ENCODE measurements at regions not wholly inside any gene's neighbourhood (a gene's known extent, or its start where the extent isn't known, plus 50 kb on each side); places are given as distances from the start of the nearest gene placed in this dataset.
A peak's percentile ranks its signal among the peaks of the same experiment; 100 is the strongest.
"Not testable (repeated sequence)": the region's sequence is repeated elsewhere in the genome, so short reads cannot be mapped to it uniquely, and the experiment has no call there.

DNA sequence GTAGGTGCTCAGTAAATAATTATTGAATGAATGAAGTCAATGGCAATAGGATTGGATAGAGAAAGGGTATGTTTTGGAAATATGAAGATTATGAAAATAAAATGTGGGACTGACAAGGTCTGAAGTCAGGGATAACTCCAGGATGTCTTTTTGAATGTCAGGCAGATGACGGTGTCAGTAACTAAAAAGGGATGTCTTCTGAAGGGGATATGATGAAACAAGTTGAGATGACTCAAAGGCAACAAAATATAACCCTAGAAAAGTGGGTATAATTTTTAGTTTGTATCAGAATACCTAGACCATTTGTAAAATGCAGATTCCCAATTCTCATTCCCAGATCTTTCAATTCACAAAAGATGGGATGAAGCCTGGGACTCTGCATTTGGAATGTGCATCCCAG is 257.3 kb upstream of the SGK1 start:
- ATAC-seq: no peak
- DNase-seq (ENCODE audit: missing footprints): no peak
- intact Hi-C loops (cut with DNase I): no loop called here

DNA sequence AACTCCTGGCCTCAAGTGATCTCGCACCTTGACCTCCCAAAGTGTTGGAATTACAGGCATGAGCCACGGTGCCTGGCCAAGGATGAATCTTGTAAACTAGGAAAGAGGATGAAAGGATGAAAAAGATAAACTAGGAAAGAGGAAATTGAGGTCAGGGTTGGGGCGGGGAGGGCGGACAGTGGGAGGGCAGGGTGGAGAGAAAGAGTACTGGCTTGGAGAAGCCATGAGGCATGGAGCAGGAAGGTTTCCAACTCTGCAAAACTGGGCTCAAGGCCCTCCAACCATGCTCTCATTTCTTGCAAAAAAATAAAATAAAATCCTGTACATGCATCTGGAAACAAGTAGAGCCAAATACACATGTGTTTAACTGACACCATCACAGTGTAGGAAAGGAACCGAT is 256.6 kb upstream of the SGK1 start:
- no peak for DNase-seq (ENCODE audit: missing footprints)
- intact Hi-C loops (cut with DNase I): no loop called here

DNA sequence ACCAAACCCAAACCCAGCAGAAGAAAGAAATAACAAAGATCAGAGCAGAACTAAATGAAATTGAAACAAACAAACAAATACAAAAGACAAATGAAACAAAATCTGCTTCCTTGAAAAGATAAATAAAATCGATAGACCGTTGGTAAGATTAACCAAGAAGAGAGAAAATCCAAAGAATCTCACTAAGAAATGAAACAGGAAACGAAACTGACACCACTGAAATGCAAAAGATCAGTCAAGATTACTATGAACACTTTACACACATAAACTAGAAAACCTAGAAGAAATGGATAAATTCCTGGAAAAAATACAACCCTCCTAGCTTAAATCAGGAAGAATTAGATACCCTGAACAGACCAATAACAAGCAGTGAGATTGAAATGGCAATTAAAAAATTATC is 252.1 kb upstream of the SGK1 start:
- DNase-seq (ENCODE audit: missing footprints); intact Hi-C loops (cut with DNase I); ATAC-seq: not testable (repeated sequence)

More for the DNA sequence above, 256.6 kb upstream of the SGK1 start:
- ATAC-seq: no peak

GRCh38 chr6:134564705-134565104 is 246.8 kb upstream of the SGK1 start:
- intact Hi-C loops (cut with DNase I): no loop called here
- DNase-seq (ENCODE audit: missing footprints): no peak
- ATAC-seq: no peak

DNA sequence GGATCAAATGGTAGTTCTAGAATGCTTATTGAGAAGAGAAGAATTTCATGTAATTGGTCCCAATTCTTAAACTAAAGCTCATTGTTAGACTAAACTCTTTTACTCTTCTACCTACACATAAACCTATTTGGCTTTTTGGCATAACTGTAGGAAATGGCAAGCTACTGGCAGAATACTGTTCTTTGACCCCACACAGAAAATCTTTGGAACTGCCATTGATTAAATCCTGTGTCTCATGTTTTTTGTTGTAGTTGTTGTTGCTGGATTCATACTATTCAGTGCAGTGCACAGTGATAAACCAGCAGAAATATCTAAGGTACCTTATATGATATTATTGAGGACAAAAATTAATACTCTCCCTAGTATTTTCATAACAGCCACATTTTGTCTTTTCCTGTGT is 242.1 kb upstream of the SGK1 start:
- DNase-seq (ENCODE audit: missing footprints) (no peak), ATAC-seq (no peak)
- intact Hi-C loops (cut with DNase I): no loop called here

DNA sequence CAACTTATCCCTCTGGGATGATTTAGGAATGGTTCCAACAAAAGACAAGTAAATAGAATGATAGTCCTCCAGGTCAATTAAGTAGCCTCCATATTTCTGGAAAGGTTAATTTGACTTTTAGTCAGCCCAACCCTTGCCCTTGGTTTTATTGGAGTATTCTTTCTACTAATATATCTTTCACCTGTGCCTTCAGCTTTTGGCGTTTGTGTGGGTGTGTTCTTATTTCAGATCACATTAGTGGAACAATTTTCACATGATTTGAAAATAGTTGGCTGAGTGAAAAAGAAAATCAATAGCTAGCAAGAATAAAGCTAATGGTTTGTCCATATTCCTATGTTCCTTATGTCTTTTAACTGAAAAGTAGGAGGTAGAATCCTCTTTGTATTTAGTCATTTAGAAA is 239.6 kb upstream of the SGK1 start:
- intact Hi-C loops (cut with DNase I): no loop called here
- DNase-seq (ENCODE audit: missing footprints) (no peak), ATAC-seq (no peak)

DNA sequence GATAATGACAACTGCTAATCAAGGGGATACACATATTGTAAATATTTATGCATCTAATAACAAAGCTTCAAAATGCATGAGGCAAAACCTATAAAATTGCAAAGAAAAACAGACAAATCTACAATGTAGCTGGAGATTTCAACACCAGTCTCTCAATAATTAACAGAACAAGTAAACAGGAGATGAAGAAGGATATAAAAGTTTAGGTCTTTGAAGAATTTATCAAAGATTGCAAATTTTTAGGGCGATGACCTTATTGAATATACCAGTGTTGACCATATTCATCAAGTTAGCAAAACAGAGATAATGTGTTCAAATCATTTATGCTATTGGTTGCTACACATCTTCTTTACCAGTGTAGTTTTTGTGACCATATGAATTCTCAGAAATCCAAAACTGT is 237.8 kb upstream of the SGK1 start:
- DNase-seq (ENCODE audit: missing footprints): no peak
- intact Hi-C loops (cut with DNase I): no loop called here
- no peak for ATAC-seq

DNA sequence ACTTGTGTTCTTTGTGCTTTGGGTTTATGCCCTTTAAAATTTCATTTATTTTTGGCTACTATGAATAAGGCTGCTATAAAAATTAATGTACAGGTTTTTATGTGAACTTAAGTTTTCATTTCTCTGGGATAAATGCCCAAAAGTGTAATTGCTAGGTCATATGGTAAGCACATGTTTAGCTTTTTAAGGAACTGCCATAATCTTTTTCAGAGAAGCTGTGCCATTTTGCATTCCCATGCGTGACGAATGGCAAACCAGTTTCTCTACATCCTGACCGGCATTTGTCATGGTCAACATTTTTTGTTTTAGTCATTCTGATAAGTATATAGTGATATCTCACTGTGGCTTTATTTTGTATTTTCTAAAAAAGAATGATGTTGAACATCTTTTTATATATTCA is 236.0 kb upstream of the SGK1 start:
- intact Hi-C loops (cut with DNase I): no loop called here
- no peak for DNase-seq (ENCODE audit: missing footprints)

GRCh38 chr6:134551245-134551960 is 233.5 kb upstream of the SGK1 start:
- ATAC-seq: no peak
- no peak for DNase-seq (ENCODE audit: missing footprints)
- intact Hi-C loops (cut with DNase I): no loop called here

More for the DNA sequence above, 236.0 kb upstream of the SGK1 start:
- ATAC-seq: no peak

DNA sequence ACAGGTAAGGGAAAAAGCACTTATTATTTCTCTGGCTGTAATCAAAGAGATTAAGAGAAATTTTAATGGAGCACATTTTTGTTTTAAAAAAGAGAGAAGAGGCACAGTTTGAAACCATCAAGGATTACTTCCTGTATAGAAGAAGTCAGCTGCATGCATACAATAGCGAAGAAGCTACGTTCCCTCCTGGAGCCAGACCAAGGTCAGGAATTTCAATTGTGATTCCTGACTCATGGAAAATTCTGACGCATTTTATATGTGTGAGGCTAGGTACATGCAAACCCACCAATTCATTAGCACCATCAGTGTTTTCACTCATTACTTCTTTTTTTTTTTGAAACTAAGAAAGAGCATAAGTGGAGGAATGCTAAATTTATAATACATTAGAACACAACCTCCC is 232.7 kb upstream of the SGK1 start:
- intact Hi-C loops (cut with DNase I): no loop called here
- DNase-seq (ENCODE audit: missing footprints) (no peak), ATAC-seq (no peak)

DNA sequence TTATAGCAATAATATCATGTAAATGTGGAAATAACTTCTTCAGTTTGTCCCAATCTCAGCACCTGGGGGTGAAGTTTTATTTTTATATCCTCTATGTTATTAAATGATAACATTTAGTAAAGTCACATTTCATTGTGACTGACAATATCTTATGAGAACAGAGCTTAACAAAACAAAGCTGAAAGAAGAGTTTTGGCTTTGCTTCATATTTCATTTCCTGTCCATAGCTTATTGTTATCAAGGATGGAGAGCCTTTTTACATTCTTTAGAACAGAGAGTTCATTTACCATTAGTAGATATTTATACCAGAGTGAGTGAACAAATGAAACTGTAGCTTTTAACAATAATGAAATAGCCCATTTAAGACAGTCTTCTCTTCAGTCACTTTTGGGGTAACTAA is 231.9 kb upstream of the SGK1 start:
- DNase-seq (ENCODE audit: missing footprints) (no peak), ATAC-seq (no peak)
- intact Hi-C loops (cut with DNase I): loop anchor here (10.0 kb wide), 1 partner anchor 95 kb away; no protein-coding TSS in a partner anchor

GRCh38 chr6:134546962-134547645 is 229.2 kb upstream of the SGK1 start:
- intact Hi-C loops (cut with DNase I): loop anchor here (10.0 kb wide), 1 partner anchor 98 kb away; no protein-coding TSS in a partner anchor
- ATAC-seq: no peak

DNA sequence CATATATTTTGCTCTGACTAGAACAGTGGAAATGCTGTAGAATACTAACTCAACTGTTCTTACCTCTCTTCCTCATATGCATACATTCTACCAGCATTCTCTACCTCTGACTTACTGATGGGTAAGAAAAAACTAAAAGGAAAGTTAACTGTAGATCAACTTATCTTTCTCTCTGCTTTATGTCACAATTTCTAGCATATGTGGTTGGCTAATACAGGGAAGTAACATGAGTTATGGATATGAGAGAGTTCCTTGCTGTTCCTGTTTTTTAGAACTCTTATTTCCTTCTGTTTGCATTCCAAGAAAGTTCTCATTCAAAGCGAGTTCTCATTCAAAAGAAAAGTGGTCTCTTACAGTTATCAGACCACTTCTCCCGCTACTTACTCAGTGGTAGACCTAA is 226.8 kb upstream of the SGK1 start:
- DNase-seq (ENCODE audit: missing footprints): no peak
- ATAC-seq: no peak
- intact Hi-C loops (cut with DNase I): loop anchor here (5.0 to 10.0 kb wide), 2 partner anchors 100 to 367 kb away; no protein-coding TSS in a partner anchor

More at GRCh38 chr6:134546962-134547645, 229.2 kb upstream of the SGK1 start:
- no peak for DNase-seq (ENCODE audit: missing footprints)

- ATAC-seq (no peak), DNase-seq (ENCODE audit: missing footprints) (no peak)
- intact Hi-C loops (cut with DNase I): loop anchor here (5.0 to 10.0 kb wide), 2 partner anchors 102 to 366 kb away; no protein-coding TSS in a partner anchor
Measured at GRCh38 chr6:134543128-134543527, 225.2 kb upstream of the SGK1 start.

- intact Hi-C loops (cut with DNase I): loop anchor here (2.0 to 10.0 kb wide), 3 partner anchors 104 to 364 kb away; no protein-coding TSS in a partner anchor
Measured at GRCh38 chr6:134541001-134541400, 223.1 kb upstream of the SGK1 start.

GRCh38 chr6:134539865-134540323 is 222.0 kb upstream of the SGK1 start:
- ATAC-seq (peak; percentile 46), DNase-seq (ENCODE audit: missing footprints) (no peak)
- intact Hi-C loops (cut with DNase I): loop anchor here (2.0 to 10.0 kb wide), 4 partner anchors 105 to 363 kb away; no protein-coding TSS in a partner anchor

More at GRCh38 chr6:134541001-134541400, 223.1 kb upstream of the SGK1 start:
- ATAC-seq (no peak), DNase-seq (ENCODE audit: missing footprints) (no peak)

- not testable (repeated sequence) for ATAC-seq; DNase-seq (ENCODE audit: missing footprints)
- intact Hi-C loops (cut with DNase I): loop anchor here (10.0 kb wide), 1 partner anchor 287 kb away; no protein-coding TSS in a partner anchor
Measured at GRCh38 chr6:134537765-134538164, 219.9 kb upstream of the SGK1 start.

DNA sequence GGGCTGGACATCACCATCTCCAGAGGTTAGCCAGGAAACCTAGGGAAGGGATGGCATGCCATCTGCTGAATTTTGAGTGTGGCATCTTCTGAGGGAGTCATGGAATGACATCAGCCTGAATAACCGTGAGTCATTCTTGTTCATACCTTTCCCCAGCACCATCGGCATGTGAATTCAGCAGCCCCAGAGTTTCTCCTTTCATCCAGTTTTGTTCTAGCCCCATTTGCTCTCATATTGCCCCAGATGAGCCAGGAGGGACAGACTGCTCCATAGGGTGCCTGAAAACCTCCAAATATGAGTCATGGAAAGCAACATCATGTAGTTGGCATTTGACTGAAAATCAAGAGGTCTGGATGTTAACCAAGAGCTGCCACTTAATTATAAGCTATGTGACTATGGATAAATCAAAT is 219.2 kb upstream of the SGK1 start:
- DNase-seq (ENCODE audit: missing footprints) (no peak), ATAC-seq (no peak)
- intact Hi-C loops (cut with DNase I): loop anchor here (10.0 kb wide), 1 partner anchor 288 kb away; no protein-coding TSS in a partner anchor

DNA sequence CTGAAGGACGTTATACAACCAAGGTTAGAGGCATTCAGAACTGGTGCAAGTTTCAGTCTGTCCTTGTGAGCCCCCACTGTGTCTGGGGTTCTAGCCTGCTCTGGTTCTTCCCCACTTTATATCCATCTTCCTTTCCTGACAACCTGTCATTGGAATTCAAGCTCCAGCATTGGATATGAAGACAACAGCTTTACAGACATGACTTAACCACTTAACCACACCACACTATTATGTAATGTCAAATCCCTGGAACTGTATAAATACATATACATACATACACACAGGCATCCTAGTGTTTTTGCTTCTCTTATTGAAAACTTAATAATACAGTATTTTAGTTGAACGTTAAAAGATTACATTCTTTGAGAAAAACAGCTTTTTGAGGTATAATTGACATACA is 217.9 kb upstream of the SGK1 start:
- intact Hi-C loops (cut with DNase I): loop anchor here (10.0 kb wide), 1 partner anchor 289 kb away; no protein-coding TSS in a partner anchor
- ATAC-seq: no peak
- no peak for DNase-seq (ENCODE audit: missing footprints)
